H1 (cell line): ENCODE measurements at regions not wholly inside any gene's neighbourhood (a gene's known extent, or its start where the extent isn't known, plus 50 kb on each side); places are given as distances from the start of the nearest gene placed in this dataset.

Experiments used
- CTCF ChIA-PET: fragments of 300-600 bp; sonication (Branson Sonifier 250); formaldehyde crosslinking; loops from one replicate; lab custom pipeline; 2021; ENCODE audit not compliant: partially characterized antibody; lab: Charles Lee
- POLR2A ChIA-PET: fragments of 300-600 bp; sonication (Branson Sonifier 250); formaldehyde crosslinking; loops from one replicate; lab custom pipeline; 2021; ENCODE audit warnings: inconsistent platforms; ENCODE audit not compliant: partially characterized antibody; lab: Charles Lee
- DNase-seq, 2 experiments: peaks; one replicate each; pipeline versions ENCODE4 v3.0.0 to v3.0.0-alpha.2; 2010 to 2022; ENCODE audit warnings: low spot score in 2 of 2, low read depth in 1 of 2, mixed read lengths in 1 of 2
- FAIRE-seq: peaks from 2 replicates; lab custom pipeline; 2011; peaks lifted over from hg19 to GRCh38; lab: Jason Lieb, UNC
- H2AFZ ChIP-seq: 2 replicates; pipeline ENCODE4 v1.8.1; 2012; ENCODE audit warnings: low read length, inconsistent platforms
- H2AK5ac ChIP-seq: 2 replicates; pipeline ENCODE4 v1.6.1; 2013; ENCODE audit warnings: low read depth, low read length
- H2BK120ac ChIP-seq: replicated peaks from 2 replicates; pipeline ENCODE3; 2013; ENCODE audit warnings: low read depth, low read length, inconsistent platforms
- H2BK12ac ChIP-seq: 2 replicates; pipeline ENCODE4 v1.6.1; 2013; ENCODE audit warnings: low read depth, low read length
- H2BK15ac ChIP-seq: 2 replicates; pipeline ENCODE4 v1.6.1; 2013; ENCODE audit warnings: low read length
- H2BK20ac ChIP-seq: 2 replicates; pipeline ENCODE4 v1.6.1; 2013; ENCODE audit warnings: low read length
- H2BK5ac ChIP-seq: 2 replicates; pipeline ENCODE4 v1.6.1; 2013; ENCODE audit warnings: low read depth, low read length
- H3K14ac ChIP-seq: 2 replicates; pipeline ENCODE4 v1.6.1; 2013; ENCODE audit warnings: inconsistent platforms; ENCODE audit not compliant: insufficient read length
- H3K18ac ChIP-seq: 2 replicates; pipeline ENCODE4 v1.6.1; 2013; ENCODE audit warnings: low read length; ENCODE audit errors: extremely low read depth
- H3K23ac ChIP-seq: 2 replicates; pipeline ENCODE4 v1.6.1; 2013; ENCODE audit warnings: inconsistent platforms; ENCODE audit not compliant: insufficient read length
- H3K23me2 ChIP-seq: 2 replicates; pipeline ENCODE4 v1.6.1; 2013; ENCODE audit warnings: low read depth, low read length
- H3K27ac ChIP-seq: 2 replicates; pipeline ENCODE4 v1.6.1; 2011; ENCODE audit warnings: low read depth, low read length, inconsistent platforms
- H3K27me3 ChIP-seq, 4 experiments: replicated peaks in 1 of 4; 1 replicate in 1 of 4; 2 replicates in 3 of 4; pipeline versions ENCODE4 v1.6.1 to v1.8.1; 2011 to 2013; ENCODE audit warnings: low read length in 3 of 4, mild to moderate bottlenecking in 3 of 4, inconsistent platforms in 2 of 4, mixed read lengths in 2 of 4, moderate library complexity in 1 of 4; ENCODE audit not compliant: control insufficient read depth in 3 of 4, insufficient read depth in 3 of 4; ENCODE audit errors: extremely low read depth in 1 of 4
- H3K36me3 ChIP-seq, 4 experiments: 2 replicates each; pipeline versions ENCODE4 v1.6.1 to v1.8.1; 2011 to 2013; ENCODE audit warnings: mild to moderate bottlenecking in 4 of 4, low read length in 3 of 4, moderate library complexity in 2 of 4, control low read depth in 1 of 4, inconsistent platforms in 1 of 4; ENCODE audit not compliant: insufficient read depth in 4 of 4, control insufficient read depth in 2 of 4
- H3K4ac ChIP-seq: replicated peaks from 2 replicates; pipeline ENCODE3; 2013; ENCODE audit warnings: low read length, low read depth, mixed read lengths, inconsistent platforms; ENCODE audit not compliant: insufficient read length
- H3K4me1 ChIP-seq, 4 experiments: replicated peaks in 1 of 4; 1 replicate in 1 of 4; 2 replicates in 3 of 4; pipeline versions ENCODE4 v1.6.1 to v1.8.1; 2011 to 2013; ENCODE audit warnings: low read length in 3 of 4, inconsistent platforms in 2 of 4, mixed read lengths in 1 of 4; ENCODE audit not compliant: insufficient read depth in 4 of 4, control insufficient read depth in 3 of 4
- H3K4me2 ChIP-seq, 2 experiments: 2 replicates each; pipeline versions ENCODE4 v1.6.1 to v1.8.1; 2011 to 2013; ENCODE audit warnings: low read depth in 2 of 2, low read length in 2 of 2, control low read depth in 1 of 2, inconsistent platforms in 1 of 2, mild to moderate bottlenecking in 1 of 2; ENCODE audit not compliant: insufficient read depth in 1 of 2
- H3K4me3 ChIP-seq, 4 experiments: fragments of 200-600, 300-600 bp in 1 of 4; sonication (generic), shearing (Covaris generic), sonication (Bioruptor Twin) in 1 of 4; 2 replicates each; pipeline versions ENCODE4 v1.5.1 to v1.8.1; 2011 to 2016; ENCODE audit warnings: low read length in 4 of 4, low read depth in 3 of 4, control low read depth in 2 of 4, inconsistent platforms in 2 of 4, mild to moderate bottlenecking in 2 of 4, mixed read lengths in 1 of 4, moderate library complexity in 1 of 4; ENCODE audit not compliant: insufficient read depth in 2 of 4; ENCODE audit errors: extremely low read depth in 1 of 4
- H3K56ac ChIP-seq: replicated peaks from 2 replicates; pipeline ENCODE3; 2013; ENCODE audit warnings: low read depth, mild to moderate bottlenecking, mixed read lengths, low read length, inconsistent platforms; ENCODE audit not compliant: insufficient read length
- H3K79me1 ChIP-seq: 2 replicates; pipeline ENCODE4 v1.6.1; 2013; ENCODE audit warnings: low read depth, low read length, control low read depth
- H3K79me2 ChIP-seq, 2 experiments: 2 replicates each; pipeline versions ENCODE4 v1.6.1 to v1.8.1; 2012 to 2013; ENCODE audit warnings: low read length in 2 of 2, mild to moderate bottlenecking in 2 of 2, inconsistent platforms in 1 of 2; ENCODE audit not compliant: insufficient read depth in 2 of 2, control insufficient read depth in 1 of 2
- H3K9ac ChIP-seq, 4 experiments: replicated peaks in 1 of 4; 1 replicate in 1 of 4; 2 replicates in 3 of 4; pipeline versions ENCODE4 v1.6.1 to v1.8.1; 2011 to 2013; ENCODE audit warnings: low read depth in 3 of 4, low read length in 3 of 4, control low read depth in 2 of 4, mild to moderate bottlenecking in 2 of 4, moderate library complexity in 2 of 4, inconsistent platforms in 1 of 4; ENCODE audit errors: extremely low read depth in 1 of 4
- H3K9me3 ChIP-seq, 2 experiments: 2 replicates each; pipeline versions ENCODE4 v1.6.1 to v1.8.1; 2012 to 2013; ENCODE audit warnings: mild to moderate bottlenecking in 2 of 2, moderate library complexity in 2 of 2, control low read depth in 1 of 2, inconsistent platforms in 1 of 2, low read depth in 1 of 2, low read length in 1 of 2, mixed read lengths in 1 of 2; ENCODE audit not compliant: insufficient read depth in 2 of 2
- H4K20me1 ChIP-seq, 2 experiments: replicated peaks in 1 of 2; 2 replicates each; pipeline versions ENCODE3 to v1.8.1; 2011 to 2013; ENCODE audit warnings: inconsistent platforms in 2 of 2, low read length in 2 of 2, mild to moderate bottlenecking in 1 of 2; ENCODE audit not compliant: insufficient read depth in 2 of 2, control insufficient read depth in 1 of 2
- H4K5ac ChIP-seq: 2 replicates; pipeline ENCODE4 v1.6.1; 2013; ENCODE audit warnings: low read length, low read depth, mixed read lengths, inconsistent platforms; ENCODE audit not compliant: insufficient read length
- H4K8ac ChIP-seq: 2 replicates; pipeline ENCODE4 v1.8.0; 2013; ENCODE audit warnings: mild to moderate bottlenecking, moderate library complexity, low read length, inconsistent platforms; ENCODE audit not compliant: insufficient read depth; ENCODE audit errors: extremely low read depth
- H4K91ac ChIP-seq: replicated peaks from 2 replicates; pipeline ENCODE3; 2013; ENCODE audit warnings: low read length, mixed read lengths, inconsistent platforms; ENCODE audit not compliant: insufficient read length
- ASH2L ChIP-seq: fragments of 200-600, 300-600 bp; sonication (generic); IDR thresholded peaks from one replicate; pipeline ENCODE4 v1.7.1; 2017; ENCODE audit warnings: low read length
- BRCA1 ChIP-seq: IDR thresholded peaks from 2 replicates; pipeline ENCODE4 v1.6.1; 2012; ENCODE audit warnings: low read depth, low read length, improper control_type of control experiment
- EGR1 ChIP-seq: IDR thresholded peaks from 2 replicates; pipeline ENCODE4 v1.6.1; 2011; ENCODE audit warnings: low read depth, low read length, borderline replicate concordance
- EZH2 ChIP-seq: fragments of 200-600 bp; sonication (generic); IDR thresholded peaks from 2 replicates; pipeline ENCODE4 v1.7.1; 2012; ENCODE audit warnings: low read depth, mild to moderate bottlenecking, moderate library complexity, low read length, inconsistent platforms; ENCODE audit not compliant: severe bottlenecking
- HDAC6 ChIP-seq: IDR thresholded peaks from one replicate; pipeline ENCODE4 v1.7.1; 2012; ENCODE audit warnings: low read depth, mild to moderate bottlenecking, inconsistent platforms, low read length, moderate library complexity
- JUN ChIP-seq: IDR thresholded peaks from 2 replicates; pipeline ENCODE4 v1.6.1; 2011; ENCODE audit warnings: low read depth, mild to moderate bottlenecking, improper control_type of control experiment, low read length
- JUND ChIP-seq: IDR thresholded peaks from 2 replicates; pipeline ENCODE4 v1.6.1; 2011; ENCODE audit warnings: mild to moderate bottlenecking, improper control_type of control experiment, low read length
- KDM5A ChIP-seq: fragments of 200-600 bp; IDR thresholded peaks from 2 replicates; pipeline ENCODE4 v1.7.1; 2012; ENCODE audit warnings: mild to moderate bottlenecking, low read length, inconsistent platforms, mixed read lengths
- PHF8 ChIP-seq: fragments of 200-600 bp; sonication (generic); conservative IDR thresholded peaks from 2 replicates; pipeline ENCODE4 v1.7.1; 2012; ENCODE audit warnings: low read depth, mild to moderate bottlenecking, inconsistent platforms, low read length, moderate library complexity
- RFX5 ChIP-seq: IDR thresholded peaks from 2 replicates; pipeline ENCODE4 v1.6.1; 2011; ENCODE audit warnings: low read depth, low read length, improper control_type of control experiment, borderline replicate concordance
- SIN3A ChIP-seq, 2 experiments: IDR thresholded peaks in 1 of 2; conservative IDR thresholded peaks in 1 of 2; 2 replicates each; pipeline ENCODE4 v1.6.1; 2011 to 2012; ENCODE audit warnings: low read length in 2 of 2, improper control_type of control experiment in 1 of 2, low read depth in 1 of 2, mild to moderate bottlenecking in 1 of 2
- SP4 ChIP-seq: IDR thresholded peaks from 2 replicates; pipeline ENCODE4 v1.6.1; 2012; ENCODE audit warnings: low read length, inconsistent platforms
- SUZ12 ChIP-seq: fragments of 200-600 bp; sonication (generic); IDR thresholded peaks from 2 replicates; pipeline ENCODE4 v1.6.1; 2012; ENCODE audit warnings: mild to moderate bottlenecking, inconsistent platforms, low read length, moderate library complexity, mixed read lengths
- TEAD4 ChIP-seq: IDR thresholded peaks from 2 replicates; pipeline ENCODE4 v1.6.1; 2012; ENCODE audit warnings: low read depth, low read length, inconsistent platforms, mixed read lengths
- USF2 ChIP-seq: IDR thresholded peaks from 2 replicates; pipeline ENCODE4 v1.6.1; 2011; ENCODE audit warnings: low read length, improper control_type of control experiment
- WGBS, 2 experiments: shearing (Covaris generic) in 1 of 2; methylation state at CpG; one replicate each; pipeline versions ENCODE4 v1.1.6 to v1.1.7; 2013 to 2015; ENCODE audit warnings: low lambda C conversion rate in 2 of 2, mixed read lengths in 2 of 2, inconsistent platforms in 1 of 2, low coverage in 1 of 2, missing lambda C conversion rate in 1 of 2; ENCODE audit not compliant: insufficient replicate concordance in 2 of 2, insufficient coverage in 1 of 2, insufficient read length in 1 of 2; ENCODE audit errors: extremely low coverage in 1 of 2, missing lambda C conversion rate in 1 of 2; 5-methylcytosine and 5-hydroxymethylcytosine counted together

DNA sequence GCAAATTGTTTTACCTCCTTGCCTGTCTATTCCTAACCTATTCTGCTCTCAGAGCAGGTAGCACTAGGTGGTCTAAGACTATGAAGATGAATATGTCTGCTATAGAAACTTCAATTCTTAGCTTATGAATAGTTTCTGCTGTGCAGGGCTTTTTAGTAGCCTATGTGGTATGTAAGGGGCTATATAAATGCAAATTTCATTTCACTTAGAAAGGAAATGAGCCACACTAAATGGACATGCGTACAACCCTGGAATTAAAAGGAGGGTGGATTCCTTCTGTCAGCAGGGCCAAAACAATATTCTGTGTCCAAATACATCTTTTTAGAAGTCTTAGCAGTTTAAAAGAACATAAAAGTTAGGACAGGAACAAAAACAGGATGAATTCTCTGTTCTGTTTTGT, 163.9 kb upstream of the GEMIN8 start:
- POLR2A ChIA-PET: no interaction called here
- no peak for TF ChIP-seq KDM5A
- no peak for TF ChIP-seq SIN3A (conservative IDR thresholded peaks at IDR 0.05 in 1 of 2, IDR thresholded peaks at IDR 0.05 in 1 of 2; ENCODE audit: low read depth in 1 of 2, low read length in 2 of 2)
- TF ChIP-seq EZH2: no peak
- no peak for TF ChIP-seq PHF8
- no peak for TF ChIP-seq SUZ12
- TF ChIP-seq JUN: no peak
- TF ChIP-seq TEAD4: no peak
- no peak for TF ChIP-seq EGR1
- TF ChIP-seq JUND: no peak
- TF ChIP-seq RFX5: no peak
- no peak for TF ChIP-seq USF2
- no peak for TF ChIP-seq BRCA1
- TF ChIP-seq HDAC6: no peak
- no peak for TF ChIP-seq SP4
- TF ChIP-seq ASH2L: no peak

More for the DNA sequence above, 163.9 kb upstream of the GEMIN8 start:
- H2BK15ac ChIP-seq: no peak overlapping the region
- no peak overlapping the region for H3K18ac ChIP-seq
- FAIRE-seq (no peak), DNase-seq (no peak)
- H3K27ac ChIP-seq: no peak overlapping the region
- H3K56ac ChIP-seq: no peak overlapping the region
- H3K23ac ChIP-seq: no peak overlapping the region
- H3K9me3 ChIP-seq: no peaks in the 10 kb centered on the region
- no peaks in the 10 kb centered on the region for H3K23me2 ChIP-seq
- no peak overlapping the region for H2AK5ac ChIP-seq
- H3K36me3 ChIP-seq: no peaks in the 10 kb centered on the region
- no peak overlapping the region for H3K4me2 ChIP-seq
- no peak overlapping the region for H3K14ac ChIP-seq
- H3K9ac ChIP-seq: no peak overlapping the region
- H3K4me3 ChIP-seq: no peak overlapping the region
- CTCF ChIA-PET: no interaction called here
- H2BK12ac ChIP-seq: no peak overlapping the region
- no peaks in the 10 kb centered on the region for H4K20me1 ChIP-seq
- no peaks in the 10 kb centered on the region for H3K79me2 ChIP-seq
- no peak overlapping the region for H4K5ac ChIP-seq
- 92% methylated on average over 1 of the region's 1 CpG; no CpG with 5 or more reads in 1 of the 2 experiments for WGBS, 2 experiments
- no peaks in the 10 kb centered on the region for H3K79me1 ChIP-seq
- no peak overlapping the region for H4K91ac ChIP-seq
- no peaks in the 10 kb centered on the region for H3K4me1 ChIP-seq
- H3K27me3 ChIP-seq: no peaks in the 10 kb centered on the region
- H2BK20ac ChIP-seq: no peak overlapping the region
- H4K8ac ChIP-seq: no peak overlapping the region
- H2AFZ ChIP-seq: no peak overlapping the region
- H2BK5ac ChIP-seq: no peak overlapping the region
- H3K4ac ChIP-seq: no peak overlapping the region
- H2BK120ac ChIP-seq: no peak overlapping the region
